Thyroid gland (tissue), 4 donors: ENCODE measurements at regions not wholly inside any gene's neighbourhood (a gene's known extent, or its start where the extent isn't known, plus 50 kb on each side); places are given as distances from the start of the nearest gene placed in this dataset.

Source experiments
- DNase-seq, 2 donors: peaks; one replicate each; pipeline ENCODE4 v3.0.0-alpha.2; 2019
- H3K27ac ChIP-seq, 3 donors: fragments of 200-600 bp; sonication (generic); 1 replicate in 2 of 3; 2 replicates in 1 of 3; pipeline ENCODE4 v1.5.1; 2016 to 2019; ENCODE audit warnings: mild to moderate bottlenecking in 1 of 3, moderate library complexity in 1 of 3
- H3K27me3 ChIP-seq: fragments of 200-600 bp; sonication (generic); one replicate; pipeline ENCODE4 v1.5.1; 2019
- H3K36me3 ChIP-seq, 2 donors: fragments of 200-600 bp; sonication (generic); one replicate each; pipeline ENCODE4 v1.5.1; 2016 to 2019
- H3K4me1 ChIP-seq, 2 donors: fragments of 200-600 bp; sonication (generic); one replicate each; pipeline ENCODE4 v1.5.1; 2017 to 2019
- H3K4me3 ChIP-seq, 3 donors: fragments of 200-600 bp; sonication (generic); replicated peaks in 1 of 3; 1 replicate in 2 of 3; 2 replicates in 1 of 3; pipeline ENCODE4 v1.5.1; 2016; ENCODE audit warnings: mild to moderate bottlenecking in 1 of 3
- H3K9me3 ChIP-seq: fragments of 200-600 bp; sonication (generic); one replicate; pipeline ENCODE4 v1.5.1; 2017
- CTCF ChIP-seq, 6 experiments: fragments of 200-600 bp in 3 of 6; fragments of 450-650 bp in 3 of 6; sonication (generic) in 3 of 6; IDR thresholded peaks; one replicate each; pipeline ENCODE4 v1.5.1; 2016 to 2019; ENCODE audit warnings: antibody characterized with exemption in 6 of 6, mild to moderate bottlenecking in 2 of 6, inconsistent platforms in 1 of 6, moderate library complexity in 1 of 6
- POLR2A ChIP-seq, 2 donors: fragments of 450-650 bp; IDR thresholded peaks; one replicate each; pipeline ENCODE4 v1.6.1; 2017; ENCODE audit warnings: antibody characterized with exemption in 2 of 2, mild to moderate bottlenecking in 2 of 2, moderate library complexity in 1 of 2
- WGBS, 2 donors: methylation state at CpG; one replicate each; pipeline ENCODE4 v1.1.5; 2017; 5-methylcytosine and 5-hydroxymethylcytosine counted together
- intact Hi-C: fragments of 100-400 bp; cut with DNase I; formaldehyde crosslinking; loops from one replicate; pipeline ENCODE4 v1.15.1; 2023

DNA sequence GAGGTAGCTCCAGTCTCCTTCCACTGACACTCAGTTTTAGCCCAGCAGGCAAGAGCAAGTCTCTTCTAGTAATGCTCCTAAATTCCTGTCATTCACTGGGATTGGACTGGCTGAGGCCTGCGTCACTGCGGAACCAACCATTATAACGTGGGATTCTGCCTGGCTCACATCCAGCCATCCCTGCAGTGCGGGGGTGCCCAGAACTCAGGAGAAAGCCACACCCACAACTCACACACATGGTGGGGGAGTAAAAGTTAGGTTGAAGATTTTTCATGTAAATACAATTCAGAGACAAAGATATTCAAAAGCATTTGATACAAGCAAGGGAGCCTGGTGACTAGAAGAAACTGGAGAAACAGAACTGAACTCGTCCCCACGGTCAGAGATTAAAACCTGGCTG is 504.0 kb upstream of the CDH4 start:
- Histone ChIP-seq H3K36me3 (no peaks in the 10 kb centered on the region), H3K4me3 (no peak overlapping the region), H3K27me3 (no peaks in the 10 kb centered on the region), H3K4me1 (no peaks in the 10 kb centered on the region), H3K9me3 (no peaks in the 10 kb centered on the region), H3K27ac (no peak overlapping the region)
- no peak for DNase-seq
- 71 to 87% methylated on average over 6 of the region's 6 CpGs for WGBS, 2 donors
- TF ChIP-seq POLR2A (IDR thresholded peaks at IDR 0.05) (no peak), CTCF (IDR thresholded peaks at IDR 0.05) (no peak)
- intact Hi-C loops = no loop called here

DNA sequence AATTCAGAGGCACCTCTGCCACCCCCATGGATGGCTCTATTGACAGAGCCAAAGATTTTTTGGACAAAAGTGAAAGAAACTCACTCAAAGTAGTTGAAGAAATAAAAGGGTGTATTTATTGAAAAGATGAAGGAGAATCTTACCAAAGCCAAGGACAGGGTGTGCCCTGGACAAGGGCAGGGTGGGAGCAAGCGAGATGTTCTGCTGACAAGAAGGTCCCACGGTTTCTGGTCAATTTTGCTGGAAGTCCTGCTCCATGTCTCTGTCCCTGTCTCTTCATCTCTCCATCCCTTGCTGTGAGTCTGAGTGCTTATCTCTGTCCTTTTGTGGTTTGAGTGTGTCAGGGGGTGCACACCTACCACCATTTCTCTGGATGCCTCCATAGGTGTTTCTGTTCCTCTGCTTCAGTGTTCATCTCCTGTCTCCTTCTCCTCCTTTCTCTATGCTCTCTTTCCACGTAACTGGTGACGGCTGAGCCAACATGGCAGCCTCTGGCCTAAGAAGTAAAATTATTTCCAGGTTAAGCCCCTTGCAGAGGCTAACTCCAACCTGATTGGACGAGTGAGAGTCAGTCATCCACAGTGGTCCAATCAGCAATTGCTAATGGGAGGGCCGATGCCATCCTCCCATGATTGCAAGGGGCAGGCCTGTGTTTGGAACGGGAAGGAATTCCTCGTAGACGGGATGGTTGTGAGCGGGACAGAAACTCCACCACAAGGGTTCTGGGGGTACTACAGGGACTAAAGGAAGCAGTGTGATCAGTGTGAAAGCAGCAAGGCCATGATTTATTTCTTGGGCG is 502.1 kb upstream of the CDH4 start:
- intact Hi-C loops = no loop called here
- Histone ChIP-seq H3K27me3 (no peaks in the 10 kb centered on the region), H3K4me1 (no peaks in the 10 kb centered on the region), H3K4me3 (no peak overlapping the region), H3K9me3 (no peaks in the 10 kb centered on the region), H3K36me3 (no peaks in the 10 kb centered on the region), H3K27ac (no peak overlapping the region)
- 88 to 93% methylated on average over 11 of the region's 11 CpGs for WGBS, 2 donors
- no peak for TF ChIP-seq CTCF (IDR thresholded peaks at IDR 0.05)
- no peak for TF ChIP-seq POLR2A (IDR thresholded peaks at IDR 0.05)
- DNase-seq = no peak

DNA sequence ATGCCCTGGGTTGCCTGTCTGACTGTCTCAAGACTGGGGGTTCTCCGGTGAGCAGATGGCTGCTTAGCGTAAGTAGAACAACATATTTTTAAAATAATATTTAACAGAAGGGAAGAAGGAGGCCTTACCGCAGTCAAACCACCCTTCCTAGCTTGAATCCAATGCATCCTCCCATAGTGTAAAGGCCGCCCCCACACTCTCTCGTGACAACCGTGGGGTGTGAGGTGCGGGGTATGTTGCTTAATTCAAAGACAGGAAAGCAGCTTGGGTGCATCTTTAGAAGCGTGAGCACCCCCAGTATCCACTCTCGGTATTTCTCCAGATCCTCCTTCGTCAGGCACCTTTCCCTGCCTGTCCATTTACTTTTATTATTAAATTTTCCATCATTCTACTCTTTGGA is 501.2 kb upstream of the CDH4 start:
- Histone ChIP-seq H3K36me3 (no peaks in the 10 kb centered on the region), H3K27me3 (no peaks in the 10 kb centered on the region), H3K9me3 (no peaks in the 10 kb centered on the region), H3K27ac (no peak overlapping the region), H3K4me3 (no peak overlapping the region), H3K4me1 (no peaks in the 10 kb centered on the region)
- 82 to 92% methylated on average over 10 of the region's 10 CpGs for WGBS, 2 donors
- TF ChIP-seq POLR2A (IDR thresholded peaks at IDR 0.05) (no peak), CTCF (IDR thresholded peaks at IDR 0.05) (no peak)
- no peak for DNase-seq
- intact Hi-C loops = no loop called here

DNA sequence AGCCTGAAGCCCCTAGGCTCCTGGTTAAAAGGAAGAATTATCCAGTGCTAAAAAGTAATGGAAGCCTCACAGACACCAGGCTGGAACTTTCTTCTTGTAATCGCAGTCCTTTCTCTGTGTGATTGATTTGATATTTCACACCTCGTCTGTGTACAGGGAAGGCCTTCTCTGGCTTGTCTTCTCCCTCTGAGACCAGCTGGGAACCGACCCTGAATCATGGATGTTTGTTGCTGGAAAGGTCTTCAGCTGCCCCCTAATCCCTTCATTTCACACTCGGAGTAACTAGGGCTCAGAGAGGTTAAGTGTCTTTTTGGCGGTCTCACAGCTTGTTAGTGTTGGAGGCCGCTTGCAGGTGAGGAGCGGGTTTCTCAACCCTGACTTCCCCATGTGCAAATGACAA is 500.2 kb upstream of the CDH4 start:
- whole genome bisulfite sequencing, 2 donors = 87 to 93% methylated on average over 6 to 7 of the region's 7 CpGs
- Histone ChIP-seq H3K9me3 (no peaks in the 10 kb centered on the region), H3K4me3 (no peak overlapping the region), H3K36me3 (no peaks in the 10 kb centered on the region), H3K4me1 (no peaks in the 10 kb centered on the region), H3K27ac (no peak overlapping the region), H3K27me3 (no peaks in the 10 kb centered on the region)
- intact Hi-C loops = no loop called here
- no peak for DNase-seq
- TF ChIP-seq CTCF (IDR thresholded peaks at IDR 0.05) = no peak
- no peak for TF ChIP-seq POLR2A (IDR thresholded peaks at IDR 0.05)

DNA sequence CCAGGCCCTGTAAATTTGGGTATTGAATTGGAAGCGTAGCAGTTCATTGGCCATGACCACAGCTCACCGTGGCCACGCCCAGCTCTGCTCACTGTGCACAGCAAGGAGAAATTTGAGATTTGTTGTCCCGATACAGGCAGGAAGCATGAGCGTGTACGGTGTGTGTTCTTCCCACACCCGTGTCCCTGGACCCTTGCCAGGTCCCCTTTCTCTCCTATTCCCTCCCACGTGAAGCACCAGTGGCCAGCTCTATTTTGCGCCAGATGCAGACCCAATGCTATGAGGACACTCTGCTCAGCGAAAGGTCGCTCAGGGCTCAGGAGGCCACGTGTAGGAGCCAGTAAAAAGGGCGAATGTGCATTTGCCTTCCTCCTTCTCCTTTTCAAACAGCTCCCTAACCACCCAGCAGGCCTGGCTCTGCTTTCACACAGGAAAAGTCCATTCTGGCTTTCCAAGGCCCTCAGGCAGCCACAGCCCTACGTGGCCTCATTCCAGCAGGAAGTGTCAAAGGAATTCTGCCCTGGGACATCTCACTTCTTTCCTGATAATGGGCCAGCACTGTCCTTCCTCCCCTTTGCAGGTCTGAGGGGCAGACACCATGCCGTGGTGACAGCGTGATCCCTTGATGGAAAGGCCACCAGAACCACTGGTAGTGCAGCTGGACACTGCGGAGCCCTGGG is 499.2 kb upstream of the CDH4 start:
- Histone ChIP-seq H3K27me3 (no peaks in the 10 kb centered on the region), H3K27ac (no peak overlapping the region), H3K9me3 (no peaks in the 10 kb centered on the region), H3K4me3 (no peak overlapping the region), H3K36me3 (no peaks in the 10 kb centered on the region), H3K4me1 (no peaks in the 10 kb centered on the region)
- TF ChIP-seq CTCF (IDR thresholded peaks at IDR 0.05) (no peak), POLR2A (IDR thresholded peaks at IDR 0.05) (no peak)
- WGBS, 2 donors = 61 to 73% methylated on average over 17 of the region's 17 CpGs
- intact Hi-C loops = no loop called here
- peak; percentile 7 to 24 for DNase-seq
